Cerebellar cortex (tissue), 1 donor: ENCODE measurements at regions not wholly inside any gene's neighbourhood (a gene's known extent, or its start where the extent isn't known, plus 50 kb on each side); places are given as distances from the start of the nearest gene placed in this dataset.

Source experiments
- DNase-seq: peaks from one replicate; pipeline ENCODE4 v3.0.0-alpha.2; 2015; ENCODE audit warnings: low spot score

DNA sequence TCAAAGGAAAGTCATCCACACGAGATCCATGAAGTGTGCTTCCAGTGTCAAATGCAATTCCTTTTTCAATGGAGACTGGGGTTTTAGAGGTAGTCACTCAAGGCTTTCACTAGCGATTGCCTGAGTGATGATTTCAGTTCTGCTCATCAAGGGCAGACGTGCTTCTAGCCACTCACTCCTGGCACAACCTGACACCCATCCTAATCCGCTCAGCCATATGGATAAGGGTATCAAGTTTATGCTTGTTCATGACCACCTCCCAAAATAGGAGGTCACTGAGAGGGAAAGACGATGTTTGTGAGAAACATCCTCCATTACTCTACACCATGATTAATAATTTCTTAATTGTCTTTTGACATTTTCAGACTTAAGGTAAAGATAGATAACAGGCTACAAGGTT, 91.3 kb upstream of the HEY2 start:
- no peak for DNase-seq

DNA sequence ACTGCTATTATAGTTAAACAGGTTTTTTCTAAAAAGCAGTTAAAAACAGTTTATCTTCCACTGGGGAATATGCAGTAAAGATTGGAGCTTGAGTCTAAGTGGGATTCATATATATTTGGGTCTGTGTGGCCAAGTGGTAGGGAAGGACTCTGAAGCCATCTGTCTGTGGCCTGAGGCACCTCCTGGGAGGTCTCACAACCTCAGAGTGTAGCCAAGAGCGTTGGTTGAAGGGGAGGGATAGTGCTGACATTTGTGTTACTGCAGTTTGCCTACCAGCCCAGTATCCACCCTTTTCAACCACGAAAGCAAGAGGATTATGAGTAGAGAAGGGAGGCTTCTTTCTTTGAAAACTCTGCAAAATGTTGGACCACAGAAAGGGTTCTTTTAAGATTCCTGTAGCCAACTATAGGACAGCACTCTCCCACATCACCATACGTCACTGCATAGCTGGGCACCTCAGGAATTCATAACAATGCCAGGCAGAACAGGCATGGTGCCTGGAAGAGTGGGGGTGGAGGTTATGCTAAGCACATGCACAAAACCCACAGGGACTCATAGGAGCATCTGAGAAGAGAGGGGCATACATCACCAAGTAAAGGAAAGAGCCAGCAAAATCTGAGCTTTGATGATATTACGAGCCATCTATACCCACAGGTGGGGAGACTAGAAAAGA, 90.5 kb upstream of the HEY2 start:
- DNase-seq: peak; percentile 11

DNA sequence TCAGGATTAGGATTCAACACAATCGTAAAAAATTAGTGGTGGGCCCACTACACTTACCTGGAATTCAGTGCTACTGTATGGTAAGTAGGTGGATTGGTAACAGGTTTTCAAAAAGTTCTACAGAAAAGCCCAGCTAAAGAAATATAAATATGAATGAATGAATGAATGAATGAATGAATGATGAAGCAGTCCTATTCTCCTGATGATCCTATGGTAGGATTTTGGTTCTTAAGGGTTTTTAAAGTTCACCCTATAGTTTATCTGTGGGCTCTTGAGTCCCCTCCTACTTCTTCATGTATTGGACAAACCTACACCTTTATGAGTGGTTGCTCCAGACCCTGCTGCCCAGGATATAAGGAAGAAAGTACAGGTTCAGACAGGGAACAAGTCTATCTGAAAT, 89.5 kb upstream of the HEY2 start:
- DNase-seq: no peak

DNA sequence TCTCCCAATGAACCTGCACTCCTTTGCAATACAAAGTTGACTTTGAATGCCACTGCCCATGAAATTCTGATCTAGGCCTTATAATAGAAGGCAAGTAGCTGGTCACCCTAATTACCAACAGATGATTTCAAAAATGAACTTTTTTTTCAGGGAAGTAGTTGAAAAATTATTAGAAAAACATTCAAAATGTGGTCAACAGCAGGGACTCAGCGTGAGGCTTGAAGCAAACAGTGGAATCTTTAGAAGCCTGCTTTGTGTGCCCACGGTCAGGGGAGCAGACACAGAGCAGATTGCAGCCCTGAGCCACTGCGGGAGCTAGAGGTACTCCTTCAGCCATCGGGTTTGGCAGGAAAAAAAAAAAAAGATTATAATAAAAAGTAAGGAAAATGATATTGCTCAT, 87.1 kb upstream of the HEY2 start:
- DNase-seq: no peak

DNA sequence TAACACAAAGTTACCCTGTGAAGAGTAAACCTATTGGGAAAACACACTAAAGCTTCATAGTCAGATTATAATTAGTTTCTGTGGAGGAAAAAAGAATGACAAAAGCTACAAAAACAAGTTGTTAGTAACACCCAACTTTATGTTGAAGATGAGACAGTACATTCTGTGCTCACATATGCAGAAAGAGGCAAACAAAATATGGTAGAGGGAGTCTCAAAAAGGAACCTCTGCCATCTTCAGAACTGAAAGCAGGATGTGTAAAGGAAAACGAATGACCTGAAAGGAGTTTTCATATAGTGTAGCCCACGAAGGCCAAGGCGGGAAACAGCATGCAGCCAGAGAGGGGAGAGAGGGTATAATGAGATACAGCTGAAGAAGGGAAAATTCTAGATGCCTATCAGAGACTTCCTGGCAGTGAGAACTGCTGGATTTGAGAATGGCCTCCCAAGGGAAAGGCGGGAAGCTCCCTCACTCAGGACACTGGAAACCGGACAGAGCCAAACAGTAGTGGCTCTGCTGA, 84.1 kb upstream of the HEY2 start:
- no peak for DNase-seq

DNA sequence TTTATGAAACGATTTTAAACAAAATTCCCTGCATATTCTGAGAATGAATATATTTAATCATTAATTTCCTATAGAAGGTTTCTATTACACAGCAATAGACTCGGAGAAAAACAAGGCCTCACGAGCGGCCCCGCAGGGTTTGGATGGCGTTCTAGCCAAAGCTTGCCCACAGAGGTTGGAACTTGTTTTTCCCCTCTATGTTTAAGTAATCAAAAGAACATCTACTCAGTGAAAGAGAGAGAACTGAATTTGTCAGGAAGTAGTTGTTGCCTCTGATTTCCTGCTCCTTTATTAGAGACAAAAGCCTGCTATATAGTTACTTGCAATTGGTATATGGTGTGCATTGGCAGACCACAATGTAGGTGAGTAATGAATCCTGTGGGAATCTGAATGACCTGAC, 82.1 kb upstream of the HEY2 start:
- no peak for DNase-seq

DNA sequence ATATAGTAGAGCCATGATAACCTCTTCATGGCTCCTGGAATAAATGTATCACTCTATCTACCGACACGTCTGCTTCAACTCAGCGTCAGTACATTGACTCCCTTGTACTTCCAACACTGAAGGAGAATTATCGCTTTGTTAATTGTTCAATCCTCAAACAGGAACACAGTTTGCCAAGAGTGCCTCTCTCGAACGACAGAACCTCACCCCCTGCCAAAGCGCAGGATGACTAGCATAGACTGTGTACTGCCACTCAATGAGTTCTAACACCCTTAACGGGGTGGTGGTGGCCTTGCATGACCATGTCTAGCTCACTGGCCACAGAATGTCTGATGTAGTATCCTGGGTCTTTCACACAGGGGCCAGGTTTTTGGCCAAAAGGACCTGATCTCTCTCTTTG, 81.4 kb upstream of the HEY2 start:
- no peak for DNase-seq

DNA sequence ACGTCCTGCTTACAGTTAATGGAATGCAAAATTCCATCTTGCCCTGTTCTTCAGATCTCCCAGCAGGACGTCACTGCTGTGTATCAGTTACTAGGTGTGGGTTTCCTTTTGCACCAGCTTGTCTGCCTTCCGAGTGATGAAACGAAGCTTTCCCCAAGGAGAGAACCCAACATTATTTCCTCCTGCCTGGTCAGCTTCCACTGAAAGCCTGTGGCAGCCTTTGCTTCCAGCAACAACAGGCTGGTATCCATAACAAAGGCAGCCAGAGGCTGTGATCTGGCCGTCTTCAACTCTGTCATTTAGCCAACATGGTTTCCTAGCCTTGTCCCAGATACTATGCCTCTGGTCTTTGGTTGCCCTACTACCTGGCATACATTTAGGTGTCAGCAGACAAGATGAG, 78.9 kb upstream of the HEY2 start:
- no peak for DNase-seq

DNA sequence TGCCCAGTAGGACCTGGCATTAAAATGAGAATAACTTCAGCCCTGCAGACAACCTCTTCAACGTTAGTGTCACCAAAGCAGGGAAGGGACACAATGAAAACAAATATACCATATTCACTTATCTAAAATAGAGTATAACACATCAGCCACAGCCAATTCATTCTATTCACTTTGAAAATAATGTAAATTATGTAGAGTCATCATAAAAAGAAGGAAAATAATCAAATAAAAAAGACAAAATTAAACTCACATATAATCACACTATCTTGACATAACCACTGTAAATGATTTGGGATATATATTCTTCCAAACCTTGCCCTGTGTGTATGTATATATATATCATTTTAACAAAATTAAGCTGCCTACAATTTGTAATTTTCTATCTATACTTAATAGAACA, 78.1 kb upstream of the HEY2 start:
- DNase-seq: no peak

DNA sequence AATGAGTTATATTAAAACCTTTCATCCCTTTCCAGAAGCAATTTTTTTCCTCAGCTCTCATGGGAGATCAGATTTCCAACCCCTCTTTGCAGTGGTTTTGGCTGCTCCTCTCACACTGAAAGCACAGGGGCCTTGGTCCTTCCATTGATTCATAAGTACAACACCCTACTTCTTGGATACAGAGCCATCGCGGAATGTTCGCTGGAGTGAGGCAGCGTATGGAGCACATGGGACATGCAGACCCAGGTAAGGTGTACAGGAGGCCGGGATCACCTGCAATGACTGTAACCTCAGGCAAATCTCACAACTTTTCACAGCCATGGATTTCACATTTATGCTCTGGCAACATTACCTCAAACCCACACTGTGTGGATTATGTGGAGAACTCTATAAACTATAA, 75.2 kb upstream of the HEY2 start:
- DNase-seq: no peak

DNA sequence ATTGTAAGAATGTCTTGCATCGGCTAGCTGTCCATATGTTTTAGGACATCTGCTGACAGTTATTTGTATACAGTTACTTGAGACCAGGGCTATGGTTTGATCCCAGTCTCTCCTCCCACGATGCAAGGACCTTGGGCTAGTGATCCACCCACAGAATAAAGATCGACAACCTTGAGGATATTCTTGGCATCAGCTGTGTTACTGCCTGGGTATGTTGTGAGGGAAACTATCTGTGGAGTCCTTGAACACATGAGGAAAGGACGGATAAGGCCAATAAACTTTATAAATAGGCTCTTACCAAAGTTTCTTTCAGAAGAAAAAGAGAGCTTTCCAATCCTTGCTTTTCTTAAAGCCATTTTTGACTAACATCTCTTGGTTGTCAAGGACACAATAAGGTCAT, 70.8 kb upstream of the HEY2 start:
- DNase-seq: no peak

DNA sequence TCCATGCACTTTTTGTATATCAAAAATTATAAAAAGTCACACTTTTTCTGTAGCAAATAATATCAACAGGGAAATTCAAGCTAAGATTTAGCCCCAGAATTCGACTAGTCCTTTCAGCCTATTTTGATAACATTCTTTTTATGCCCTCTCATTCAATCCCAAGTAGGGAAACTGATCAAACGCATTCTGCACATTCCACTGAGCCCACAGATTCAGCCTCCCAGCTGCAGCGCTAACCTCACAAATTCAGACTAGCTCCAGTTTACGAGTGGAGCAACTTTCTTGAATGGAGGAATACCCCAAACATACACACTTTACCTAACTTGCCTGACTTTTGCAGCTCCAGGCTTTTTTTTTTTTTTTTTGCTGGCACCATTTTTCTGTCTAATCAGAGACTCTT, 70.3 kb upstream of the HEY2 start:
- no peak for DNase-seq

DNA sequence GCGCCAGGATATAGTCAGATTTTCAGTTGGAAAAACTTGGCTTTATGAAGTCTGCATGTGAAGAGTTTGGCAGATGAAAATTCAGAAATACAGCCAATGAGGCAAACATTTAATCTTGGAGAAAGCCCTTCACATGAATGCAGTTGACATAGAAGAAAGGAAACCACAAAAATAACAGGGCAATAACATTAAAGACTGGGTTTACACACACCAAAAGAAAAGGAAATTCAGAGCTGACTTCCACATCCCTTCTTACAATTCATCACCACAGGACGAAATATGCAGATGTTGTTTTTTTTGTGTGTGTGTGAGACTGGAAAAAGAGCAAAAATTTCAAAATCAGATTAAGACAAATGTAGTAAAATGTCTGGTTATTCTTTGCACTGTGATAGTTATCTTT, 69.8 kb upstream of the HEY2 start:
- DNase-seq: no peak

DNA sequence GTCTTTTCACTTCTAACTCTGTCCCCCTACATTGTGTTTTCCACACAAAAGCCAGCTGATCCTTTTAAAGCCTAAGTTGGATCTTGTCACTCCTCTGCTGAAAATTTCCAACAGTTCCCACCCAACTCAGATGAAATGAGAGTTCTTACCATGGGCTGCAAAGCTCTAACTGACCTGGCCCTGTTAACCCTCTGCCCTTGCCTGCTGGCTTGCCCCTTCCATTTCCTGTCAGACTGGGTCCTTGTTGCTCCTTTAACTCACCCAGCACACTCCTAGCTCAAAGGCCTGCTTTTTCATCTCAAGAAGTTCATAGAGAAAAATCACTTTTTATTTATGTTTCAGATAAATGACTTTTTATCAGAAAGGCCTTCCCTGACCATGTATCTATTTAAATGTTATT, 66.5 kb upstream of the HEY2 start:
- no peak for DNase-seq

DNA sequence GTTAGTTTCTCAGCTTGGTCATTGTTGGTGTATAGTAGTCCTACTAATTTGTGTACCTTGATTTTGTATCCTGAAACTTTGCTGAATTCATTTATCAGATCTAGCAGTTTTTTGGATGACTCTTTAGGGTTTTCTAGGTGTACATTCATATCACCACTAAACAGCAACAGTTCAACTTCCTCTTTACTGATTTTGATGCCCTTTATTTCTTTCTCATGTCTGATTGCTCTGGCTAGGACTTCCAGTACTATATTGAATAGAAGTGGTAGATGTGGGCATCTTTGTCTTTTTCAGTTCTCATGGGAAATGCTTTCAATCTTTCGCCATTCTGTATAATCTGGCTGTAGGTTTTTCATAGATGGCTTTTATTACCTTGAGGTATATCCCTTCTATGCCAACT, 61.3 kb upstream of the HEY2 start:
- no peak for DNase-seq

DNA sequence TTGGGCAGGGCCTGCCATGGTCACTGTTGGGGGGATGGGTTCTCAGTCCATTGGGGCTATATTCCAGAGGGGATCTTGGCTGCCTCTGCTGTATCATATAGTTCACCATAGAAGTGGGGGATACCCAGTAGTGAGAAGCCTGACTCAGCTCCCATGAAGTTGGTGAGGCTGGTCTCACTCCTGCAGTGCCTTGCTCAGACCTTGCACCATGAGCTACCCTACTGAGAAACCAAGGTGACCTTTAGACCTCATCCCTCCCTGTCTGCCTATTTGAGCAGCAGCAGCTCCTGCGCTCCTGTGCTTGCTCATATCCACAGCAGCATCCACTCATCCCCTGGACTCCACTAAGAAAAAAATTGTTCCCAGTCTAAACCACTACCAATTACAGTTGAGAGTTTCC, 56.0 kb upstream of the HEY2 start:
- no peak for DNase-seq

DNA sequence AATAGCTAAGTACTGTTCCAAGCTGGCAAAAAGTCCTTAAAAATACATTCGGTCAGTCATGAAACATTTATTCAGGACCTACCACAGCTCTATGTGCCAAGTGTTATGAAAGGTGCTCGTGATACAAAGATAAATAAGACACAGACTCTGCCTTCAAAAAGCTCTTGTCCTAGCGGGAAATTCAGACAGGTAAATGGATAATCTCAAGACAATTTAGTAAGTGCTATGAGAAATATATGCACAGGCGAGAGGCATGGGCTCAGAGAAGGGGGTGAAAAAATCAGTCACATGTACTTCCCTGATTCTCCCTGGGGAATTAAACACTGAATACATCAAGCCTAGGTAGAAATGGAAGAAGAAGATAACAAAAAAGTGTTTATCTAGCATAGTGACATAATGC, 49.8 kb upstream of the HEY2 start:
- no peak for DNase-seq
